K562 (cell line): ENCODE measurements at regions not wholly inside any gene's neighbourhood (a gene's known extent, or its start where the extent isn't known, plus 50 kb on each side); places are given as distances from the start of the nearest gene placed in this dataset.
A peak's percentile ranks its signal among the peaks of the same experiment; 100 is the strongest.

Experiments used
- ETS2 ChIP-seq: IDR thresholded peaks from 2 replicates; pipeline ENCODE4 v1.6.1; 2016; ENCODE audit warnings: borderline replicate concordance, missing genetic modification characterization, mild to moderate bottlenecking, moderate library complexity, missing compliant biosample characterization; ENCODE audit not compliant: poor library complexity, severe bottlenecking
- FIP1L1 ChIP-seq: fragments of 200-400 bp; formaldehyde crosslinking; IDR thresholded peaks from 2 replicates; pipeline ENCODE4 v1.6.1; 2018; ENCODE audit warnings: mild to moderate bottlenecking, low read depth, low read length; ENCODE audit not compliant: poor library complexity, severe bottlenecking
- HSF4 ChIP-seq: fragments of 250-450 bp; sonication (Bioruptor Pico); IDR thresholded peaks from 2 replicates; pipeline ENCODE4 v2.1.2; 2022; ENCODE audit warnings: mild to moderate bottlenecking, moderate library complexity, borderline replicate concordance
- MCM7 ChIP-seq, 2 experiments: fragments of 450-650 bp; IDR thresholded peaks; 2 replicates each; pipeline ENCODE4 v1.6.1; 2016 to 2018
- MIER1 ChIP-seq: fragments of 450-650 bp; IDR thresholded peaks from 2 replicates; pipeline ENCODE4 v1.6.1; 2016; ENCODE audit warnings: antibody characterized with exemption, mild to moderate bottlenecking, low read depth
- RBM17 ChIP-seq: fragments of 200-400 bp; formaldehyde crosslinking; IDR thresholded peaks from 2 replicates; pipeline ENCODE4 v1.6.1; 2017; ENCODE audit warnings: low read depth, mild to moderate bottlenecking, low read length, borderline replicate concordance
- SIX5 ChIP-seq, 2 experiments: IDR thresholded peaks; 2 replicates each; pipeline ENCODE4 v1.6.1; 2011; ENCODE audit warnings: low read length in 2 of 2, borderline replicate concordance in 1 of 2, low read depth in 1 of 2, mild to moderate bottlenecking in 1 of 2, moderate library complexity in 1 of 2; ENCODE audit not compliant: insufficient read depth in 1 of 2
- ZNF408 ChIP-seq: fragments of 250-450 bp; sonication (Bioruptor Pico); IDR thresholded peaks from 2 replicates; pipeline ENCODE4 v1.4.0; 2020; ENCODE audit warnings: low read depth, mild to moderate bottlenecking, moderate library complexity
- ZNF644 ChIP-seq: fragments of 200-800 bp; sonication (Bioruptor generic); IDR thresholded peaks from 2 replicates; pipeline ENCODE4 v1.6.1; 2016; ENCODE audit warnings: low read depth, missing genetic modification characterization, missing compliant biosample characterization
- TF ChIP-seq, protein P1 (sequence below): fragments of 450-650 bp; conservative IDR thresholded peaks from 2 replicates; pipeline ENCODE4 v1.6.1; 2016; ENCODE audit warnings: missing genetic modification characterization, low read depth, mild to moderate bottlenecking, missing compliant biosample characterization, moderate library complexity
- TF ChIP-seq, protein P2 (sequence below): fragments of 450-650 bp; IDR thresholded peaks from 2 replicates; pipeline ENCODE4 v1.6.1; 2016; ENCODE audit warnings: mild to moderate bottlenecking, moderate library complexity
- TF ChIP-seq, protein P3 (sequence below), 2 experiments: IDR thresholded peaks; 2 replicates each; pipeline ENCODE4 v1.6.1; 2012; ENCODE audit warnings: improper control_type of control experiment in 2 of 2, low read depth in 2 of 2, low read length in 2 of 2, borderline replicate concordance in 1 of 2

DNA sequence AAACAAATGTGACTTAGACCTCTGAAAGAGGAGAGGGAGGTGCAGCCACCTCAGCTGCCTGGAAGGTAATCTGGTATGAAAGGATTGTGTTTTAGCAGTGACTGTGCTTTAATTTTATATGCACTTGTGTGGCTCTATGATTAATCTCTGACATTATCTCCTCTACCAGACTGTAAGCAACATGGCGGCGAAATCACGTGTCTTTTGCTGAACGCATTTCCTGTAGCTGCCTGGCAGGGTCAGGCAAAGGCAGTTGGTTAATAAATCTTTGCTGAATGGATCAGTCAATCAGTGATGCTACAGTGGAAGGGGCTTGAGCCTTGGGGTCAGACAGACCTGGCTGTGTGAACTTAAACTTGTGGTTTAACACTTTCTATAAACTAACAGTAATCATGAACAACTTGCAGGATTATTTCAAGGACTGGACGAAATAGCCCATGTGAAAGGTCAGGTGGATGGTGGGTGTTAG, 96.9 kb downstream of the ADSS2 start (continued):
- TF ChIP-seq, protein P1, sequence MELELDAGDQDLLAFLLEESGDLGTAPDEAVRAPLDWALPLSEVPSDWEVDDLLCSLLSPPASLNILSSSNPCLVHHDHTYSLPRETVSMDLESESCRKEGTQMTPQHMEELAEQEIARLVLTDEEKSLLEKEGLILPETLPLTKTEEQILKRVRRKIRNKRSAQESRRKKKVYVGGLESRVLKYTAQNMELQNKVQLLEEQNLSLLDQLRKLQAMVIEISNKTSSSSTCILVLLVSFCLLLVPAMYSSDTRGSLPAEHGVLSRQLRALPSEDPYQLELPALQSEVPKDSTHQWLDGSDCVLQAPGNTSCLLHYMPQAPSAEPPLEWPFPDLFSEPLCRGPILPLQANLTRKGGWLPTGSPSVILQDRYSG (tag): peak; percentile 89
- TF ChIP-seq, protein P2, sequence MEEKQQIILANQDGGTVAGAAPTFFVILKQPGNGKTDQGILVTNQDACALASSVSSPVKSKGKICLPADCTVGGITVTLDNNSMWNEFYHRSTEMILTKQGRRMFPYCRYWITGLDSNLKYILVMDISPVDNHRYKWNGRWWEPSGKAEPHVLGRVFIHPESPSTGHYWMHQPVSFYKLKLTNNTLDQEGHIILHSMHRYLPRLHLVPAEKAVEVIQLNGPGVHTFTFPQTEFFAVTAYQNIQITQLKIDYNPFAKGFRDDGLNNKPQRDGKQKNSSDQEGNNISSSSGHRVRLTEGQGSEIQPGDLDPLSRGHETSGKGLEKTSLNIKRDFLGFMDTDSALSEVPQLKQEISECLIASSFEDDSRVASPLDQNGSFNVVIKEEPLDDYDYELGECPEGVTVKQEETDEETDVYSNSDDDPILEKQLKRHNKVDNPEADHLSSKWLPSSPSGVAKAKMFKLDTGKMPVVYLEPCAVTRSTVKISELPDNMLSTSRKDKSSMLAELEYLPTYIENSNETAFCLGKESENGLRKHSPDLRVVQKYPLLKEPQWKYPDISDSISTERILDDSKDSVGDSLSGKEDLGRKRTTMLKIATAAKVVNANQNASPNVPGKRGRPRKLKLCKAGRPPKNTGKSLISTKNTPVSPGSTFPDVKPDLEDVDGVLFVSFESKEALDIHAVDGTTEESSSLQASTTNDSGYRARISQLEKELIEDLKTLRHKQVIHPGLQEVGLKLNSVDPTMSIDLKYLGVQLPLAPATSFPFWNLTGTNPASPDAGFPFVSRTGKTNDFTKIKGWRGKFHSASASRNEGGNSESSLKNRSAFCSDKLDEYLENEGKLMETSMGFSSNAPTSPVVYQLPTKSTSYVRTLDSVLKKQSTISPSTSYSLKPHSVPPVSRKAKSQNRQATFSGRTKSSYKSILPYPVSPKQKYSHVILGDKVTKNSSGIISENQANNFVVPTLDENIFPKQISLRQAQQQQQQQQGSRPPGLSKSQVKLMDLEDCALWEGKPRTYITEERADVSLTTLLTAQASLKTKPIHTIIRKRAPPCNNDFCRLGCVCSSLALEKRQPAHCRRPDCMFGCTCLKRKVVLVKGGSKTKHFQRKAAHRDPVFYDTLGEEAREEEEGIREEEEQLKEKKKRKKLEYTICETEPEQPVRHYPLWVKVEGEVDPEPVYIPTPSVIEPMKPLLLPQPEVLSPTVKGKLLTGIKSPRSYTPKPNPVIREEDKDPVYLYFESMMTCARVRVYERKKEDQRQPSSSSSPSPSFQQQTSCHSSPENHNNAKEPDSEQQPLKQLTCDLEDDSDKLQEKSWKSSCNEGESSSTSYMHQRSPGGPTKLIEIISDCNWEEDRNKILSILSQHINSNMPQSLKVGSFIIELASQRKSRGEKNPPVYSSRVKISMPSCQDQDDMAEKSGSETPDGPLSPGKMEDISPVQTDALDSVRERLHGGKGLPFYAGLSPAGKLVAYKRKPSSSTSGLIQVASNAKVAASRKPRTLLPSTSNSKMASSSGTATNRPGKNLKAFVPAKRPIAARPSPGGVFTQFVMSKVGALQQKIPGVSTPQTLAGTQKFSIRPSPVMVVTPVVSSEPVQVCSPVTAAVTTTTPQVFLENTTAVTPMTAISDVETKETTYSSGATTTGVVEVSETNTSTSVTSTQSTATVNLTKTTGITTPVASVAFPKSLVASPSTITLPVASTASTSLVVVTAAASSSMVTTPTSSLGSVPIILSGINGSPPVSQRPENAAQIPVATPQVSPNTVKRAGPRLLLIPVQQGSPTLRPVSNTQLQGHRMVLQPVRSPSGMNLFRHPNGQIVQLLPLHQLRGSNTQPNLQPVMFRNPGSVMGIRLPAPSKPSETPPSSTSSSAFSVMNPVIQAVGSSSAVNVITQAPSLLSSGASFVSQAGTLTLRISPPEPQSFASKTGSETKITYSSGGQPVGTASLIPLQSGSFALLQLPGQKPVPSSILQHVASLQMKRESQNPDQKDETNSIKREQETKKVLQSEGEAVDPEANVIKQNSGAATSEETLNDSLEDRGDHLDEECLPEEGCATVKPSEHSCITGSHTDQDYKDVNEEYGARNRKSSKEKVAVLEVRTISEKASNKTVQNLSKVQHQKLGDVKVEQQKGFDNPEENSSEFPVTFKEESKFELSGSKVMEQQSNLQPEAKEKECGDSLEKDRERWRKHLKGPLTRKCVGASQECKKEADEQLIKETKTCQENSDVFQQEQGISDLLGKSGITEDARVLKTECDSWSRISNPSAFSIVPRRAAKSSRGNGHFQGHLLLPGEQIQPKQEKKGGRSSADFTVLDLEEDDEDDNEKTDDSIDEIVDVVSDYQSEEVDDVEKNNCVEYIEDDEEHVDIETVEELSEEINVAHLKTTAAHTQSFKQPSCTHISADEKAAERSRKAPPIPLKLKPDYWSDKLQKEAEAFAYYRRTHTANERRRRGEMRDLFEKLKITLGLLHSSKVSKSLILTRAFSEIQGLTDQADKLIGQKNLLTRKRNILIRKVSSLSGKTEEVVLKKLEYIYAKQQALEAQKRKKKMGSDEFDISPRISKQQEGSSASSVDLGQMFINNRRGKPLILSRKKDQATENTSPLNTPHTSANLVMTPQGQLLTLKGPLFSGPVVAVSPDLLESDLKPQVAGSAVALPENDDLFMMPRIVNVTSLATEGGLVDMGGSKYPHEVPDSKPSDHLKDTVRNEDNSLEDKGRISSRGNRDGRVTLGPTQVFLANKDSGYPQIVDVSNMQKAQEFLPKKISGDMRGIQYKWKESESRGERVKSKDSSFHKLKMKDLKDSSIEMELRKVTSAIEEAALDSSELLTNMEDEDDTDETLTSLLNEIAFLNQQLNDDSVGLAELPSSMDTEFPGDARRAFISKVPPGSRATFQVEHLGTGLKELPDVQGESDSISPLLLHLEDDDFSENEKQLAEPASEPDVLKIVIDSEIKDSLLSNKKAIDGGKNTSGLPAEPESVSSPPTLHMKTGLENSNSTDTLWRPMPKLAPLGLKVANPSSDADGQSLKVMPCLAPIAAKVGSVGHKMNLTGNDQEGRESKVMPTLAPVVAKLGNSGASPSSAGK: peak; percentile 36; the same call in 1 of the 2 replicates
- 0 out of 2 replicates have a peak, but pooled peaks have one; percentile 40 for TF ChIP-seq HSF4 (CRISPR knock-in tag)
- TF ChIP-seq ZNF644 (tag): peak; percentile 90
- TF ChIP-seq FIP1L1: no peak
- TF ChIP-seq, protein P3, sequence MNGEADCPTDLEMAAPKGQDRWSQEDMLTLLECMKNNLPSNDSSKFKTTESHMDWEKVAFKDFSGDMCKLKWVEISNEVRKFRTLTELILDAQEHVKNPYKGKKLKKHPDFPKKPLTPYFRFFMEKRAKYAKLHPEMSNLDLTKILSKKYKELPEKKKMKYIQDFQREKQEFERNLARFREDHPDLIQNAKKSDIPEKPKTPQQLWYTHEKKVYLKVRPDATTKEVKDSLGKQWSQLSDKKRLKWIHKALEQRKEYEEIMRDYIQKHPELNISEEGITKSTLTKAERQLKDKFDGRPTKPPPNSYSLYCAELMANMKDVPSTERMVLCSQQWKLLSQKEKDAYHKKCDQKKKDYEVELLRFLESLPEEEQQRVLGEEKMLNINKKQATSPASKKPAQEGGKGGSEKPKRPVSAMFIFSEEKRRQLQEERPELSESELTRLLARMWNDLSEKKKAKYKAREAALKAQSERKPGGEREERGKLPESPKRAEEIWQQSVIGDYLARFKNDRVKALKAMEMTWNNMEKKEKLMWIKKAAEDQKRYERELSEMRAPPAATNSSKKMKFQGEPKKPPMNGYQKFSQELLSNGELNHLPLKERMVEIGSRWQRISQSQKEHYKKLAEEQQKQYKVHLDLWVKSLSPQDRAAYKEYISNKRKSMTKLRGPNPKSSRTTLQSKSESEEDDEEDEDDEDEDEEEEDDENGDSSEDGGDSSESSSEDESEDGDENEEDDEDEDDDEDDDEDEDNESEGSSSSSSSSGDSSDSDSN (IDR thresholded peaks at IDR 0.05; ENCODE audit: borderline replicate concordance in 1 of 2, low read depth in 2 of 2, low read length in 2 of 2): no peak
- no peak for TF ChIP-seq ETS2 (tag)
- TF ChIP-seq MCM7 (IDR thresholded peaks at IDR 0.05): no peak
- TF ChIP-seq MIER1: no peak
- TF ChIP-seq SIX5 (IDR thresholded peaks at IDR 0.05; ENCODE audit: borderline replicate concordance in 1 of 2, insufficient read depth in 1 of 2, low read depth in 1 of 2, low read length in 2 of 2): no peak
- TF ChIP-seq RBM17: no peak
- TF ChIP-seq ZNF408: no peak
